Activated naive CD8-positive, alpha-beta T cell (primary cell): ENCODE measurements at regions not wholly inside any gene's neighbourhood (a gene's known extent, or its start where the extent isn't known, plus 50 kb on each side); places are given as distances from the start of the nearest gene placed in this dataset.

ENCODE experiments used
- H3K27ac Mint-ChIP-seq: one replicate; pipeline ENCODE4 v1.8.0; 2021; ENCODE audit warnings: mixed read lengths
- H3K27me3 Mint-ChIP-seq: one replicate; pipeline ENCODE4 v1.8.0; 2021; ENCODE audit warnings: mixed read lengths
- H3K36me3 Mint-ChIP-seq: one replicate; pipeline ENCODE4 v1.8.0; 2021; ENCODE audit warnings: mixed read lengths
- H3K4me1 Mint-ChIP-seq: one replicate; pipeline ENCODE4 v1.8.0; 2021; ENCODE audit warnings: low read depth, mixed read lengths
- H3K4me3 Mint-ChIP-seq: one replicate; pipeline ENCODE4 v1.8.0; 2021; ENCODE audit warnings: mild to moderate bottlenecking, mixed read lengths
- H3K9me3 Mint-ChIP-seq: one replicate; pipeline ENCODE4 v1.8.0; 2021; ENCODE audit warnings: low read depth, mixed read lengths

DNA sequence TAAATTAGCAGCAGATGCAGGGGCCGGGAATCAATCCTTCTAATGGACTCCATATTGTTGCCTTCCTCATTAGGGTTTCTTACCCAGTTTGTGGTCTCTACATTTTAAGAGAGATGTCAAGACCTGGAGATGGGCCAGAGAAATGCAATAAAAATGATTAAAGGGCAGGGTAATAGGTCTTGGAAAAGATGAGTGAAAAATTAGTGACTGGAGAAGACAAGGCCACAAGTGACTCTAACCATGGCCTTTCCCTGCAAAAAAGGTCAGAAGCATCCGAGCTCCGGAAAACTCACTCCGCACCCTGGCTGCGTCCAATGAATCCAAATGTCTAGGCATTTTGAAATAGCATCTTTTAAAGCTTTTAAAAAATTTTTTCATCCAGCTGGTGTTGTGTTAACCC lies 152.8 kb downstream of the ARRDC4 start:
- Mint-ChIP-seq H3K36me3 (no peaks in the 10 kb centered on the region), H3K27ac (no peak overlapping the region), H3K27me3 (no peaks in the 10 kb centered on the region), H3K9me3 (no peaks in the 10 kb centered on the region), H3K4me3 (no peak overlapping the region), H3K4me1 (no peaks in the 10 kb centered on the region)

GRCh38 chr15:98120561-98120960 lies 160.1 kb downstream of the ARRDC4 start:
- Mint-ChIP-seq H3K4me1 (no peaks in the 10 kb centered on the region), H3K36me3 (no peaks in the 10 kb centered on the region), H3K4me3 (no peak overlapping the region), H3K27me3 (peaks cover 2% of the 10 kb centered on the region), H3K9me3 (no peaks in the 10 kb centered on the region), H3K27ac (no peak overlapping the region)

- no peaks in the 10 kb centered on the region for H3K9me3 Mint-ChIP-seq
- H3K4me3 Mint-ChIP-seq = no peak overlapping the region
- no peaks in the 10 kb centered on the region for H3K4me1 Mint-ChIP-seq
- peaks cover 2% of the 10 kb centered on the region for H3K27me3 Mint-ChIP-seq
- no peak overlapping the region for H3K27ac Mint-ChIP-seq
- H3K36me3 Mint-ChIP-seq = no peaks in the 10 kb centered on the region
Measured at GRCh38 chr15:98121536-98121935, 161.0 kb downstream of the ARRDC4 start.

GRCh38 chr15:98121957-98122356 lies 161.5 kb downstream of the ARRDC4 start:
- no peak overlapping the region for H3K27ac Mint-ChIP-seq
- H3K4me3 Mint-ChIP-seq = no peak overlapping the region
- H3K36me3 Mint-ChIP-seq = no peaks in the 10 kb centered on the region
- H3K27me3 Mint-ChIP-seq = peaks cover 2% of the 10 kb centered on the region
- H3K4me1 Mint-ChIP-seq = no peaks in the 10 kb centered on the region
- H3K9me3 Mint-ChIP-seq = no peaks in the 10 kb centered on the region

DNA sequence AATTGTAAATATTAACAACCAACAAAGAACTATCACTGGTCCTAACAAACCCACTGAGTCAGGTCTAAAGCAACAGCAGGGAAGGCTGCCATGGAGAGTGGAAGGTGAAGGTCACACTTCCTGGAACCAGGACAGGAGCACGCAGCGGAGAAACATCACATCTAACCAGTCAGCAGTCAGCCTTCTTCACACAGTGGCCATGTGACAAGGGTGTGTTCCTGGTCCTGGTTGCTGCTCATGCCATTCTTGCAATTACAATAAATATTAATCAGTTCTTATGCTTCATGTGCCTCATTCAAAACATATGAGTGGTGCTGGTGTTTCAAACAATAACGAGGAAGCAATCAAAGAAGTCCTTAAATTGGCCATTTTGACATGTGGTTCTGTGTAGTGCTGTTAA lies 162.8 kb downstream of the ARRDC4 start:
- Mint-ChIP-seq H3K27me3 (peaks cover 2% of the 10 kb centered on the region), H3K4me1 (no peaks in the 10 kb centered on the region), H3K9me3 (no peaks in the 10 kb centered on the region), H3K36me3 (no peaks in the 10 kb centered on the region), H3K4me3 (no peak overlapping the region), H3K27ac (no peak overlapping the region)

GRCh38 chr15:98123834-98124233 lies 163.3 kb downstream of the ARRDC4 start:
- Mint-ChIP-seq H3K36me3 (no peaks in the 10 kb centered on the region), H3K4me1 (no peaks in the 10 kb centered on the region), H3K4me3 (no peak overlapping the region), H3K9me3 (no peaks in the 10 kb centered on the region), H3K27me3 (peaks cover 2% of the 10 kb centered on the region), H3K27ac (no peak overlapping the region)

DNA sequence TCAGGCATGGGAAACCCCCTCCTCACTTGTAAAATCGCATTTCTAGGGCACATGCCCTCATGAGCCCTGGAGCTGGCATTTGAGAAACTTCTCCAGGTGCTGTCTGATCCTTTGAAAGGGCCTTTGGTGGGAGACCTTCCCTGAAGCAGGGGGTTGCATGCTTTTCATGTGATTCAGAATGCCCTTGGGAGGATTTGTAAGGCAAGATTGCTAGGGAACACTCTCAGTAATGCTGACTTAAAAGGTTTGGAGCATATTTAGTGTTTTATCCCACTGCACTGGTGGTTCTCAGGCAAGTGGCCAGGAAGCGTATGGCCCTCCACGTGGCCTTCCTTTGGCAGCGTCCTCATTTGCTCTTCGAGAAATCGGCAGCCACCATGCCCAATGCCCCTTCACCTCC lies 164.1 kb downstream of the ARRDC4 start:
- no peak overlapping the region for H3K4me3 Mint-ChIP-seq
- H3K36me3 Mint-ChIP-seq = no peaks in the 10 kb centered on the region
- H3K27ac Mint-ChIP-seq = no peak overlapping the region
- H3K4me1 Mint-ChIP-seq = no peaks in the 10 kb centered on the region
- H3K27me3 Mint-ChIP-seq = peaks cover 2% of the 10 kb centered on the region
- H3K9me3 Mint-ChIP-seq = no peaks in the 10 kb centered on the region

DNA sequence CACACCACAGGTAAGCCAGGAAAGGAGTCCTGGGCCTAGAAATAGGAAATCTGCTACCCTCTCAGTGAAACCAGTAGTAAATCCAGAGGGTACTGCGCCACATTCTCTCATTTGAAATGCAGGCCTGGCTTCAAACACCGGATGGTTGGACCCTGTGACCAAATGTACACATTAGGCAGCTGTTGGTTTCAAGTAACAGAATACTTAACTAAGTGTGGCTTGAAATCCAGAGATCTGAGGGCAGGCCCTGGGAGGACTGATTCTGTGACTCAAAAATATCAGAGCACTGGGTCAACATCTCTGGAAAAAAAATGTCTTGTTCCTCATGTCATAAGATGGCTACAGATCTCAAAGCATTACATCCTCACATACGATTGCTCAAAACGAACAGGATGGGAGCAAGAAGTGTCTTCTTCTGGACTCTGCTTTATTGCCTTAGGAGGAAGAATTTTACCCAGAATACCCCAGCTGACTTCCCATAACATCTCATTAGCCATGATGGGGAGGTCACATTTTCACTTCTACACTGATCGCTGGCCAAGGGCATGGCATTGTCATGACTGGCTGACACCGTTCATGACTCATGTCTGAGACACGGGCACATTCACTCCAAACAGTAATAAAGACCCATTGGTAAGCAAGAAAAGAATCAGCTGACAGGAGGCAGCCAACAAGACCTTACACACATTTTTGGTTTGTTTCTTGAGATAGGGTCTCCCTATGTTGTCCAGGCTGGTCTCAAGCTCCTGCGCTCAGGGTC lies 166.0 kb downstream of the ARRDC4 start:
- Mint-ChIP-seq H3K9me3 (no peaks in the 10 kb centered on the region), H3K27ac (no peak overlapping the region), H3K4me3 (no peak overlapping the region), H3K4me1 (no peaks in the 10 kb centered on the region), H3K27me3 (no peaks in the 10 kb centered on the region), H3K36me3 (no peaks in the 10 kb centered on the region)

GRCh38 chr15:98127586-98127985 lies 167.1 kb downstream of the ARRDC4 start:
- Mint-ChIP-seq H3K27ac (no peak overlapping the region), H3K4me1 (no peaks in the 10 kb centered on the region), H3K36me3 (no peaks in the 10 kb centered on the region), H3K27me3 (no peaks in the 10 kb centered on the region), H3K9me3 (no peaks in the 10 kb centered on the region), H3K4me3 (no peak overlapping the region)

- Mint-ChIP-seq H3K36me3 (no peaks in the 10 kb centered on the region), H3K27ac (no peak overlapping the region), H3K4me3 (no peak overlapping the region), H3K27me3 (peaks cover 3% of the 10 kb centered on the region), H3K9me3 (no peaks in the 10 kb centered on the region), H3K4me1 (no peaks in the 10 kb centered on the region)
Measured at GRCh38 chr15:98131924-98132323, 171.4 kb downstream of the ARRDC4 start.

DNA sequence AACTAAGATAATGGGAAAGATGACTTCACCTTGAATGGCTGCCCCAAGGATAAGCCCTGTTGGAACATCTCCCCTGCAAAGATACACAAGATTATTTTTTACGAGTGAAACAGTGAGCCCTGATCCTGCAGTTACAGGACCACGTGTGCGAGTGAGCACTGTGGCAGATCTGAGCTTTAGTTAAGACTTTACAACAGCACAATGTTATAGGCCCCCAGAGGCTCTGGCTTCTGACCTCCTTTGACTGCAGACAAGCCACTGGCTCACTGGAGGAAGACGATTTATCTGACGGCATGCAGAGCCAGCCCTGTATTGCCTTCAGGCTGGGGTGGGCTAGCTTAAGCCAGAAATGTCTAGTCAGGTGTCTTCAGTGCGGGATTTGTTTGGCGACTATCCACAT lies 174.4 kb downstream of the ARRDC4 start:
- Mint-ChIP-seq H3K9me3 (no peaks in the 10 kb centered on the region), H3K27me3 (peaks cover 3% of the 10 kb centered on the region), H3K27ac (no peak overlapping the region), H3K4me3 (no peak overlapping the region), H3K4me1 (no peaks in the 10 kb centered on the region), H3K36me3 (no peaks in the 10 kb centered on the region)

DNA sequence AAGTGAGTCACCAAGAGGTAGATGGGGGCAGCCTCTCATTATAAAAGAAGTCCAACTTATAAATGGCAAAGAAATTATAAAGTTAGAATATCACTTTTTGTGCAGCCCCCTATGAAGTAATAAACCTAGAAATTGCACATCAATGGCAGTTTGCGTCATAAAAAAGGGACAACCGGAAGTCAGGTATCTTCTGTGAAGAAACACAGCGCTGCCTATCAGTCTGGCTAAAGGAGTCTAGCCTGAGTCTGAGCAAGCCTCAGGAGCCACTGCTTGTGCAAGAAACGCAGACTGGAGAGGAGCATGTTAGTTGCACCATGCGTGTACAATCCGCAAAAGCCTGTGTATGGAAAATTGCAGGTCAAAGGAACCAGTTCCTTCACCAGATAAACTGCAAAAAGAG lies 178.4 kb downstream of the ARRDC4 start:
- H3K4me1 Mint-ChIP-seq = no peaks in the 10 kb centered on the region
- H3K9me3 Mint-ChIP-seq = no peaks in the 10 kb centered on the region
- no peak overlapping the region for H3K27ac Mint-ChIP-seq
- H3K4me3 Mint-ChIP-seq = no peak overlapping the region
- peaks cover 3% of the 10 kb centered on the region for H3K27me3 Mint-ChIP-seq
- H3K36me3 Mint-ChIP-seq = no peaks in the 10 kb centered on the region

DNA sequence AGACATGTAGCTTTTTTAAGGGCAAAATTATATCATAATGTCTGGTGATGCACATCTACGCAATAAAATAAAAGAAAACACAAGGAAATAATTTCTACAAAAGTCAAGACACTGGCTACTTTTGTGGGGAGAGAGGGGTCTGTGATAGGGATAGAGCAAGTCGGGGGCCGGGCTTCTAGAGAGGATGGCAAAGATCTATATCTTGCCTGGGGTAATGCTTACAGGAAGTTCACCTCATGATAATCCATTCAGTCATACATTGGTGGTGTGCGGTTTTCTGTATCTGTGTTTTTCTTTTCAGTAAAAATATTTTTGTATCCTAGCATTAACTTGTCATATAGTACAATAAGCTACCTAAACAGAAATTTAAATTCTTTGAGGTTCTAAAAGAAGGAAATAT lies 178.8 kb downstream of the ARRDC4 start:
- Mint-ChIP-seq H3K36me3 (no peaks in the 10 kb centered on the region), H3K9me3 (no peaks in the 10 kb centered on the region), H3K4me1 (no peaks in the 10 kb centered on the region), H3K27me3 (peaks cover 4% of the 10 kb centered on the region), H3K4me3 (no peak overlapping the region), H3K27ac (no peak overlapping the region)

GRCh38 chr15:98142572-98142971 lies 182.1 kb downstream of the ARRDC4 start:
- peaks cover 5% of the 10 kb centered on the region for H3K27me3 Mint-ChIP-seq
- H3K4me3 Mint-ChIP-seq = no peak overlapping the region
- H3K27ac Mint-ChIP-seq = no peak overlapping the region
- H3K4me1 Mint-ChIP-seq = no peaks in the 10 kb centered on the region
- no peaks in the 10 kb centered on the region for H3K36me3 Mint-ChIP-seq
- H3K9me3 Mint-ChIP-seq = no peaks in the 10 kb centered on the region

DNA sequence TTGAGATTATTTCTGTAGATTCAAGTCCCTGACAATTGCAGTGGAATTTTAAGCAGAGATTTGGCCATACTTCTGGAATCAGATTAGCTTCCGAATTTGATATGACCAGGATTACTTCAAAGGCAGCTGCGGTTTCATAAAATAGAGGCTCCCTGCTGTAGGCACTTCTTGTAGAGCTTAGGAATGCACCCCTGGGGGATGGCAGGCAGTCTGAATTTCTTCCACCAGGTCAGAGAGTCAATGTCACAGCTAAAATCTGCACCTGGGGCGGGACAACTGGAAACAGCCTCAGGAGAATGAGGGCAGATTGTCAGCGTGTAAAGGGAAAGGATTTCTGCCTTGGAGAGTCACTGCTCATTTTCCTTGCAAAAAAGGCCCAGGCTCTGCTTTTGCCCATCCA lies 182.6 kb downstream of the ARRDC4 start:
- Mint-ChIP-seq H3K4me1 (no peaks in the 10 kb centered on the region), H3K9me3 (no peaks in the 10 kb centered on the region), H3K27ac (no peak overlapping the region), H3K27me3 (peaks cover 5% of the 10 kb centered on the region), H3K4me3 (no peak overlapping the region), H3K36me3 (no peaks in the 10 kb centered on the region)

GRCh38 chr15:98144388-98144787 lies 183.9 kb downstream of the ARRDC4 start:
- H3K4me3 Mint-ChIP-seq = no peak overlapping the region
- H3K4me1 Mint-ChIP-seq = no peaks in the 10 kb centered on the region
- H3K9me3 Mint-ChIP-seq = no peaks in the 10 kb centered on the region
- no peaks in the 10 kb centered on the region for H3K36me3 Mint-ChIP-seq
- H3K27me3 Mint-ChIP-seq = peaks cover 5% of the 10 kb centered on the region
- H3K27ac Mint-ChIP-seq = no peak overlapping the region
